NB4 (cell line): ENCODE measurements at regions not wholly inside any gene's neighbourhood (a gene's known extent, or its start where the extent isn't known, plus 50 kb on each side); places are given as distances from the start of the nearest gene placed in this dataset.

Experiments
- MYC ChIP-seq: IDR thresholded peaks from 2 replicates; pipeline ENCODE4 v1.6.1; 2011; ENCODE audit warnings: low read depth, low read length
- POLR2A ChIP-seq: IDR thresholded peaks from 2 replicates; pipeline ENCODE4 v1.6.1; 2011; ENCODE audit warnings: mild to moderate bottlenecking; ENCODE audit not compliant: insufficient read length; ENCODE audit errors: extremely low read depth
- TF ChIP-seq, protein P1 (sequence below): IDR thresholded peaks from one replicate; pipeline ENCODE4 v1.5.1; 2012; ENCODE audit warnings: low read depth, low read length
- TF ChIP-seq, protein P2 (sequence below): IDR thresholded peaks from 2 replicates; pipeline ENCODE4 v1.6.1; 2011; ENCODE audit warnings: low read depth, low read length

DNA sequence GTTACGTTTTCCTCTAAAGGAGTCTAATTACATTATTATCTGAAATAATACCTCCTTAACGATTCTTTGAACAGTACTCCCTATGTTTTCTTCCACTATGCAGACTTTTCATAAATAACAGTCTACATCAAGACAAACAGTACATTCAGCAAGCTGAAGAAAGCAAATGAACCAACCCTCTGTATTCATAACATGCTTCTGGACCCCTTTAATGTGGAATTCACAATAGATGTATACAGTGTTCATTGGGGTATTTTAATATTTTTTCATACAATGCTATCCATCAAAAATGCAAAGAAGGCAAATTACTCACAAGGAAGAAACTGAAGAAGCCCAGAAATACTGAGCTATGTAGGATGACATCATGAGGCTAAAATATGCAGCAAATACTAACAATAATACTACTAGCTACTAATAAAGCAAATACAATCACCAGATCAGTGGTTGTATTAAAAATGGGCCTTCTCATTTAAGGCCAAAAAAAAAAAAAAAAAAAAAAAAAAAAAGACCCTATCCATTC, 408.6 kb downstream of the MTX2 start:
- TF ChIP-seq, protein P1, sequence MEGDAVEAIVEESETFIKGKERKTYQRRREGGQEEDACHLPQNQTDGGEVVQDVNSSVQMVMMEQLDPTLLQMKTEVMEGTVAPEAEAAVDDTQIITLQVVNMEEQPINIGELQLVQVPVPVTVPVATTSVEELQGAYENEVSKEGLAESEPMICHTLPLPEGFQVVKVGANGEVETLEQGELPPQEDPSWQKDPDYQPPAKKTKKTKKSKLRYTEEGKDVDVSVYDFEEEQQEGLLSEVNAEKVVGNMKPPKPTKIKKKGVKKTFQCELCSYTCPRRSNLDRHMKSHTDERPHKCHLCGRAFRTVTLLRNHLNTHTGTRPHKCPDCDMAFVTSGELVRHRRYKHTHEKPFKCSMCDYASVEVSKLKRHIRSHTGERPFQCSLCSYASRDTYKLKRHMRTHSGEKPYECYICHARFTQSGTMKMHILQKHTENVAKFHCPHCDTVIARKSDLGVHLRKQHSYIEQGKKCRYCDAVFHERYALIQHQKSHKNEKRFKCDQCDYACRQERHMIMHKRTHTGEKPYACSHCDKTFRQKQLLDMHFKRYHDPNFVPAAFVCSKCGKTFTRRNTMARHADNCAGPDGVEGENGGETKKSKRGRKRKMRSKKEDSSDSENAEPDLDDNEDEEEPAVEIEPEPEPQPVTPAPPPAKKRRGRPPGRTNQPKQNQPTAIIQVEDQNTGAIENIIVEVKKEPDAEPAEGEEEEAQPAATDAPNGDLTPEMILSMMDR: no peak
- TF ChIP-seq POLR2A (no peak), MYC (no peak)
- TF ChIP-seq, protein P2, sequence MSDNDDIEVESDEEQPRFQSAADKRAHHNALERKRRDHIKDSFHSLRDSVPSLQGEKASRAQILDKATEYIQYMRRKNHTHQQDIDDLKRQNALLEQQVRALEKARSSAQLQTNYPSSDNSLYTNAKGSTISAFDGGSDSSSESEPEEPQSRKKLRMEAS: no peak
